B cell (primary cell): ENCODE measurements at regions not wholly inside any gene's neighbourhood (a gene's known extent, or its start where the extent isn't known, plus 50 kb on each side); places are given as distances from the start of the nearest gene placed in this dataset.

Source experiments
- ATAC-seq: fragments of 200-7000 bp; cut with Tn5 transposase; one replicate; pipeline ENCODE4 v1.10.0; 2021; ENCODE audit warnings: low read depth, mild to moderate bottlenecking, moderate number of reproducible peaks, moderate library complexity
- CTCF ChIA-PET: fragments of 350-600 bp; sonication (Branson Sonifier 250); formaldehyde crosslinking; loops from one replicate; lab custom pipeline; 2021; ENCODE audit warnings: antibody characterized with exemption, inconsistent platforms; lab: Charles Lee
- POLR2A ChIA-PET: fragments of 350-600 bp; sonication (Branson Sonifier 250); formaldehyde crosslinking; loops from one replicate; lab custom pipeline; 2021; ENCODE audit warnings: antibody characterized with exemption; lab: Charles Lee
- DNase-seq: peaks from one replicate; pipeline ENCODE4 v3.0.0; 2013
- H2AFZ ChIP-seq: 2 replicates; pipeline ENCODE4 v1.6.1; 2012; ENCODE audit warnings: mild to moderate bottlenecking, low read depth, low read length; ENCODE audit not compliant: insufficient read depth, poor library complexity, severe bottlenecking
- H3K27ac ChIP-seq, 2 donors: 1 replicate in 1 of 2; 2 replicates in 1 of 2; pipeline ENCODE4 v1.5.1; 2012 to 2013; ENCODE audit warnings: low read length in 2 of 2, mild to moderate bottlenecking in 2 of 2, moderate library complexity in 1 of 2
- H3K27me3 ChIP-seq, 4 experiments: fragments of 200-600 bp in 1 of 4; sonication (generic) in 1 of 4; replicated peaks in 1 of 4; 1 replicate in 2 of 4; 2 replicates in 2 of 4; pipeline versions ENCODE4 v1.6.1 to v1.7.0; 2013 to 2016; ENCODE audit warnings: low read length in 3 of 4, mild to moderate bottlenecking in 2 of 4, mixed read lengths in 1 of 4, moderate library complexity in 1 of 4; ENCODE audit not compliant: insufficient read depth in 4 of 4, control insufficient read depth in 3 of 4; ENCODE audit errors: control extremely low read depth in 1 of 4
- H3K36me3 ChIP-seq, 2 experiments: replicated peaks in 1 of 2; 1 replicate in 1 of 2; 2 replicates in 1 of 2; pipeline versions ENCODE4 v1.6.1 to v1.7.1; 2013; ENCODE audit warnings: low read length in 1 of 2; ENCODE audit not compliant: insufficient read depth in 2 of 2, control insufficient read depth in 1 of 2; ENCODE audit errors: control extremely low read depth in 1 of 2, extremely low read depth in 1 of 2
- H3K4me1 ChIP-seq, 2 donors: fragments of 200-600 bp in 1 of 2; sonication (generic) in 1 of 2; 1 replicate in 1 of 2; 2 replicates in 1 of 2; pipeline versions ENCODE4 v1.5.1 to v1.6.1; 2013 to 2017; ENCODE audit warnings: low read length in 2 of 2; ENCODE audit not compliant: control insufficient read depth in 2 of 2, insufficient read depth in 2 of 2
- H3K4me2 ChIP-seq: replicated peaks from 2 replicates; pipeline ENCODE3; 2012; ENCODE audit warnings: mild to moderate bottlenecking, low read depth, low read length; ENCODE audit not compliant: poor library complexity, severe bottlenecking
- H3K4me3 ChIP-seq, 5 experiments: fragments of 200-600 bp in 1 of 5; sonication (generic) in 1 of 5; 1 replicate in 3 of 5; 2 replicates in 2 of 5; pipeline versions ENCODE4 v1.5.1 to v1.7.0; 2011 to 2016; ENCODE audit warnings: low read length in 4 of 5, mild to moderate bottlenecking in 4 of 5, low read depth in 2 of 5, control low read depth in 1 of 5, moderate library complexity in 1 of 5; ENCODE audit not compliant: insufficient read depth in 1 of 5; ENCODE audit errors: control extremely low read depth in 1 of 5, extremely low read depth in 1 of 5
- H3K79me2 ChIP-seq: fragments of 200-600 bp; sonication (generic); one replicate; pipeline ENCODE4 v1.6.0; 2016; ENCODE audit warnings: low read length; ENCODE audit not compliant: control insufficient read depth, insufficient read depth
- H3K9ac ChIP-seq: fragments of 200-600 bp; sonication (generic); 2 replicates; pipeline ENCODE4 v1.6.1; 2017; ENCODE audit warnings: mild to moderate bottlenecking, low read length, moderate library complexity
- H3K9me3 ChIP-seq, 3 donors: one replicate each; pipeline versions ENCODE4 v1.6.1 to v1.7.1; 2013; ENCODE audit warnings: low read length in 2 of 3; ENCODE audit not compliant: control insufficient read depth in 2 of 3, insufficient read depth in 1 of 3; ENCODE audit errors: control extremely low read depth in 1 of 3
- H4K20me1 ChIP-seq: 2 replicates; pipeline ENCODE4 v1.6.0; 2012; ENCODE audit warnings: mild to moderate bottlenecking, low read length; ENCODE audit not compliant: insufficient read depth, control insufficient read depth, poor library complexity, severe bottlenecking
- H3K27ac Mint-ChIP-seq: one replicate; pipeline ENCODE4 v1.8.0; 2021; ENCODE audit warnings: mixed read lengths
- H3K27me3 Mint-ChIP-seq: one replicate; pipeline ENCODE4 v1.8.0; 2021; ENCODE audit warnings: mixed read lengths
- H3K4me1 Mint-ChIP-seq: one replicate; pipeline ENCODE4 v1.8.0; 2021; ENCODE audit warnings: mixed read lengths
- H3K4me3 Mint-ChIP-seq: one replicate; pipeline ENCODE4 v1.8.0; 2021; ENCODE audit warnings: mixed read lengths
- H3K9me3 Mint-ChIP-seq: one replicate; pipeline ENCODE4 v1.8.0; 2022; ENCODE audit warnings: mixed read lengths; ENCODE audit not compliant: insufficient read depth
- EZH2 ChIP-seq: IDR thresholded peaks from 2 replicates; pipeline ENCODE4 v1.6.1; 2012; ENCODE audit warnings: borderline replicate concordance, low read depth, mild to moderate bottlenecking, moderate library complexity, low read length; ENCODE audit not compliant: insufficient read depth, poor library complexity, severe bottlenecking
- WGBS: methylation state at CpG from one replicate; pipeline ENCODE4 v1.1.5; 2013; ENCODE audit warnings: missing lambda C conversion rate; ENCODE audit not compliant: insufficient coverage; 5-methylcytosine and 5-hydroxymethylcytosine counted together
- intact Hi-C: fragments of 100-400 bp; cut with micrococcal nuclease; formaldehyde crosslinking; loops from one replicate; pipeline ENCODE4 v1.10.0; 2022
- TF ChIP-seq, protein P1 (sequence below): fragments of 200-600 bp; IDR thresholded peaks from one replicate; pipeline ENCODE4 v1.8.0; 2022; ENCODE audit warnings: antibody characterized with exemption, mild to moderate bottlenecking

DNA sequence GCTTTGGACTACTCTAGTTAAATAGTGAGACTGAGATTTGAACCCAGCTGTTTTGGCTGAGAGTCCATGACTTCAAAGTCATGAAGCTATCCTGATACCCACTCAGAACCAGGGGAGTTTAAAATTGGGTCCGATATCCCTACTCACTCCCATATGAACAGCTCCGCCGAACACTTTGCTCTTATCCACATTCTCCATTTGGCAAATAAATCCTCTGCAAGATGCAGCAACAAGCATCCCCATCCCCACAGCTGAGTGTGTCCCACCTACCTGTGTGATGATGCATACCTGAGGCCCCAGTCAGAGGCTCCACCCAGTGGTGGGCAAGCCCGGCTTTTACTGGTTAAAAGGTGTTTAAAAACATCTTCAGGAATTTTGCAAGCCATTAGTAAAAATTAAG is 108.3 kb upstream of the SLC24A3 start:
- no peaks in the 10 kb centered on the region for H3K4me1 Mint-ChIP-seq
- H3K4me3 Mint-ChIP-seq, result no peak overlapping the region
- 100% methylated on average over 3 of the region's 4 CpGs for WGBS

DNA sequence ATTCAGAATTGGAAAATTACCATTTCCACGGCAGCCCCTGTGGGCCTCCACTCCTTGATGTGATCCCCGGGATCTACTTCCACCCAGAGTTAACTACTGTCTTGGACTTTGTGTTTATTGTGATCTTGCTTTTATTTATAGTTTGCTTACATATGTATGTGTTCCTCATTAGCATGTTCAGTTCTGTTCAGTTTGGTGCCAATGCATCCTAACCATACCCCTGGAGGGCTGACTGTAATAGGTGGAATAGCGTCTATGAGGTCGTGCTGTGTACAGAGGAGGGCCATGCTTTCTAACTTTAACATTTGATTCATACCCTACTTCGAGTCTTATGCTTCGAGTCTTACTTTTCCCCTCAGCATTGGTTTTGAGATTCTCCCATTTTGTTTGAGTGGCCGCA is 104.3 kb upstream of the SLC24A3 start:
- Histone ChIP-seq H3K27me3 (no peaks in the 10 kb centered on the region), H2AFZ (no peak overlapping the region), H3K36me3 (no peaks in the 10 kb centered on the region), H3K4me2 (no peak overlapping the region), H4K20me1 (no peaks in the 10 kb centered on the region), H3K27ac (no peak overlapping the region), H3K4me3 (no peak overlapping the region), H3K4me1 (no peaks in the 10 kb centered on the region), H3K9ac (no peak overlapping the region), H3K9me3 (no peaks in the 10 kb centered on the region), H3K79me2 (no peaks in the 10 kb centered on the region)
- CTCF ChIA-PET, result no interaction called here
- WGBS, result no CpG with 5 or more reads among the region's 7 CpGs
- no peak overlapping the region for H3K27ac Mint-ChIP-seq
- no peaks in the 10 kb centered on the region for H3K9me3 Mint-ChIP-seq
- no peak for ATAC-seq
- POLR2A ChIA-PET, result no interaction called here
- TF ChIP-seq EZH2, result no peak
- TF ChIP-seq, protein P1, sequence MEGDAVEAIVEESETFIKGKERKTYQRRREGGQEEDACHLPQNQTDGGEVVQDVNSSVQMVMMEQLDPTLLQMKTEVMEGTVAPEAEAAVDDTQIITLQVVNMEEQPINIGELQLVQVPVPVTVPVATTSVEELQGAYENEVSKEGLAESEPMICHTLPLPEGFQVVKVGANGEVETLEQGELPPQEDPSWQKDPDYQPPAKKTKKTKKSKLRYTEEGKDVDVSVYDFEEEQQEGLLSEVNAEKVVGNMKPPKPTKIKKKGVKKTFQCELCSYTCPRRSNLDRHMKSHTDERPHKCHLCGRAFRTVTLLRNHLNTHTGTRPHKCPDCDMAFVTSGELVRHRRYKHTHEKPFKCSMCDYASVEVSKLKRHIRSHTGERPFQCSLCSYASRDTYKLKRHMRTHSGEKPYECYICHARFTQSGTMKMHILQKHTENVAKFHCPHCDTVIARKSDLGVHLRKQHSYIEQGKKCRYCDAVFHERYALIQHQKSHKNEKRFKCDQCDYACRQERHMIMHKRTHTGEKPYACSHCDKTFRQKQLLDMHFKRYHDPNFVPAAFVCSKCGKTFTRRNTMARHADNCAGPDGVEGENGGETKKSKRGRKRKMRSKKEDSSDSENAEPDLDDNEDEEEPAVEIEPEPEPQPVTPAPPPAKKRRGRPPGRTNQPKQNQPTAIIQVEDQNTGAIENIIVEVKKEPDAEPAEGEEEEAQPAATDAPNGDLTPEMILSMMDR, result no peak
- intact Hi-C loops, result no loop called here
- H3K4me1 Mint-ChIP-seq, result no peaks in the 10 kb centered on the region
- DNase-seq, result no peak
- H3K4me3 Mint-ChIP-seq, result no peak overlapping the region
- H3K27me3 Mint-ChIP-seq, result no peaks in the 10 kb centered on the region

More for the DNA sequence above, 108.3 kb upstream of the SLC24A3 start:
- Histone ChIP-seq H3K9ac (no peak overlapping the region), H3K9me3 (peaks cover 0 to 3% (median 0%) of the 10 kb centered on the region in 3 donors), H3K27ac (no peak overlapping the region), H3K36me3 (no peaks in the 10 kb centered on the region), H3K27me3 (no peaks in the 10 kb centered on the region), H3K4me2 (no peak overlapping the region), H3K4me3 (no peak overlapping the region), H3K79me2 (no peaks in the 10 kb centered on the region), H4K20me1 (no peaks in the 10 kb centered on the region), H3K4me1 (no peaks in the 10 kb centered on the region), H2AFZ (no peak overlapping the region)
- no peaks in the 10 kb centered on the region for H3K27me3 Mint-ChIP-seq
- intact Hi-C loops, result no loop called here
- no peaks in the 10 kb centered on the region for H3K9me3 Mint-ChIP-seq
- DNase-seq (no peak), ATAC-seq (no peak)
- no peak for TF ChIP-seq EZH2
- TF ChIP-seq, protein P1, result no peak
- POLR2A ChIA-PET, result no interaction called here
- H3K27ac Mint-ChIP-seq, result no peak overlapping the region
- CTCF ChIA-PET, result no interaction called here
